ENCODE measurements at regions not wholly inside any gene's neighbourhood (a gene's known extent, or its start where the extent isn't known, plus 50 kb on each side); places are given as distances from the start of the nearest gene placed in this dataset.

DNA sequence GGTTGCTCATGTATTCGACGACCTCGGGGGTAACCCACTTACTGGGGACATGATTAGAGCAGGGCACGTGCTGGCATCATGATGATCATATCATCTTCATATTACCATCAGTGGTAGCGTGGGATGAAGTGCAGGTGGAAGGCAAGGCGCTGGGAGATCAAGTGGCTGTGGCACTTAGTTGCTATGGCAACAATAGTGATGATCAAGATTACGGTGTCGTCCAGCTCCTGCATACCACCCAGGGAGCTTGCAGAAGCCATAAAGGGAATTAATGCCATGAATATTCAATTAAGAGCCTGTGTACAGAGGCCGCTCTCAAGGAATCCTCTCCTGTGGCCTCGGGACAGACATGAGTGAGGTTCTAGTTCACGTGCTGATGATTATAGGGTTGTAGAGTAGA is 237.2 kb upstream of the COPS8 start:
- TF ChIP-seq, protein P1, sequence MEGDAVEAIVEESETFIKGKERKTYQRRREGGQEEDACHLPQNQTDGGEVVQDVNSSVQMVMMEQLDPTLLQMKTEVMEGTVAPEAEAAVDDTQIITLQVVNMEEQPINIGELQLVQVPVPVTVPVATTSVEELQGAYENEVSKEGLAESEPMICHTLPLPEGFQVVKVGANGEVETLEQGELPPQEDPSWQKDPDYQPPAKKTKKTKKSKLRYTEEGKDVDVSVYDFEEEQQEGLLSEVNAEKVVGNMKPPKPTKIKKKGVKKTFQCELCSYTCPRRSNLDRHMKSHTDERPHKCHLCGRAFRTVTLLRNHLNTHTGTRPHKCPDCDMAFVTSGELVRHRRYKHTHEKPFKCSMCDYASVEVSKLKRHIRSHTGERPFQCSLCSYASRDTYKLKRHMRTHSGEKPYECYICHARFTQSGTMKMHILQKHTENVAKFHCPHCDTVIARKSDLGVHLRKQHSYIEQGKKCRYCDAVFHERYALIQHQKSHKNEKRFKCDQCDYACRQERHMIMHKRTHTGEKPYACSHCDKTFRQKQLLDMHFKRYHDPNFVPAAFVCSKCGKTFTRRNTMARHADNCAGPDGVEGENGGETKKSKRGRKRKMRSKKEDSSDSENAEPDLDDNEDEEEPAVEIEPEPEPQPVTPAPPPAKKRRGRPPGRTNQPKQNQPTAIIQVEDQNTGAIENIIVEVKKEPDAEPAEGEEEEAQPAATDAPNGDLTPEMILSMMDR (IDR thresholded peaks at IDR 0.05): no peak
- TF ChIP-seq POLR2A (IDR thresholded peaks at IDR 0.05): no peak
